GM19452 (cell line): ENCODE measurements at regions not wholly inside any gene's neighbourhood (a gene's known extent, or its start where the extent isn't known, plus 50 kb on each side); places are given as distances from the start of the nearest gene placed in this dataset.
"Not testable (repeated sequence)": the region's sequence is repeated elsewhere in the genome, so short reads cannot be mapped to it uniquely, and the experiment has no call there.

ENCODE experiments used
- ATAC-seq: cut with Tn5 transposase; IDR thresholded peaks from one replicate; pipeline ENCODE4 v1.9.1; 2021; ENCODE audit not compliant: unreplicated experiment

DNA sequence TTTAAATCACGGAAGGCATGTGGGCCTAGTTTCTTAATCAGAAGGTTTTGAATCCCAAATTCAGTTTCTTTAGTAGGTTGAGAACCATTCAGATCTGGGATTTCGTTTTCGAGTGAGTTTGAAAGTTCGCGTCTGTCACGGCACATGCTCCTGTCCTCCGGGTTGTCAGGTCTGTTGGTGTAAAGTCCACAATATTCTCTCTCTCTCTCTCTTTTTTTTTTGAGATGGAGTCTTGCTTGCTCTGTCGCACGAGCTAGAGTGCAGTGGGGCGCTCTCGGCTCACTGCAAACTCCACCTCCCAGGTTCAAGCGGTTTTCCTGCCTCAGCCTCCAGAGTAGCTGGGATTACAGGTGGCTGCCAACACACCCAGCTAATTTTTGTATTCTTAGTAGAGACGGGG, 4390.6 kb upstream of the TPTE start:
- not testable (repeated sequence) for ATAC-seq

DNA sequence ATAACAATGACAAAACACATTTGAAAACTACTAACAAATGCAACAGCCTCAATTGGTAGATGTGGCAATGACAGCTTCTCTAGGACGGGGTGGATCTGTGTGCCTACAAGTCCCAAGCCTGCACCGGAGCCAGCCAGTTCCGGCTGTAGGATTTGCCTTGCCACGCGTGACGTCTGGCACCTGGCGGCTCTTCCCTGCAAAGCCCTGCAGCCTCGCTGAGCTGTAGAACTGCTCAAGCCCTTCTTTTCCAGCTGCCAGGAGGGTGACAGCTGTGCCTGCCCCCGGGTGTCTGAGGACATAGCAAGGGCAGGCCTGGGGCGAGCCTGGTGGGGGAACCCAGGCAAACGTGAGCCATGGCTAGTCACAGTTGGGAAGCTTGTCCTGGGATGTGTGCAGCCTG, 4388.0 kb upstream of the TPTE start:
- not testable (repeated sequence) for ATAC-seq

DNA sequence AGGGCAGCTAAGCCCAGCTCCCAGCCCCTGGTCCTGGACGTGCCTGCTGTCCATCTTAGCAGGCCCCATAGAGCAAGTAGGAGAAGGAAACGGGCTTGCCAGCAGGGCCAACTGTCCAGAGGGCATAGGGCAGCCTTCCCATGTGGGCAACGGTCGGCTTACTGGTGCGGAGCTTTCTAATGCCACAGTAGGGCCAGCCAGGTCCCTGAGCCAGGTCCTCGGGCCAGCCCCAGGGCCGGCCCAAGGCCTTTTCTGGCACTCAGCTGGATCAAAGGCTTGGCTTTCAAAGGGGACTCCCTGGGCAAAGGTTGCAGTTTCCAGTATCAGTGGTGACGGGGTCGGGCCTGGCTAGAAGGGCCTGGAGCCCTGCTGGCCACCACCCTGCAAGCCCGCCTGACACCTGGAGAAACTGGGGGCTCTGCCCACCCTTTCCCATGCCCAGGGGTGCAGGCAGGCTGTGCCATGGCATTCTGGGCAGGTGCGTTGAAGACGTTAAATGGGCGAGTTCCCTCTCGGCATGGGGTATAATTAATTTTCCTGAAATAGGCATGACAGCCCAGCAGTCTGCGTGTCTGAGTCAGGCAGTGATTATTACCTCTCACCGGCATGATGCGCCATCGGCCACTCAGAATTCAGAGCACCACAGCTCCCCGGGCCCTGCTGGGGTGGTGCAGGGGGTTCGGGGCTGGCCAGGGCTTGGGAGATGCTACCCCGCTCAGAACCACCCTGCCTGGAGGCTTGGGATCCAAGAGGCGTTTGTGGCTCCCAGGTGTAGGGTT, 4387.3 kb upstream of the TPTE start:
- ATAC-seq, result not testable (repeated sequence)

DNA sequence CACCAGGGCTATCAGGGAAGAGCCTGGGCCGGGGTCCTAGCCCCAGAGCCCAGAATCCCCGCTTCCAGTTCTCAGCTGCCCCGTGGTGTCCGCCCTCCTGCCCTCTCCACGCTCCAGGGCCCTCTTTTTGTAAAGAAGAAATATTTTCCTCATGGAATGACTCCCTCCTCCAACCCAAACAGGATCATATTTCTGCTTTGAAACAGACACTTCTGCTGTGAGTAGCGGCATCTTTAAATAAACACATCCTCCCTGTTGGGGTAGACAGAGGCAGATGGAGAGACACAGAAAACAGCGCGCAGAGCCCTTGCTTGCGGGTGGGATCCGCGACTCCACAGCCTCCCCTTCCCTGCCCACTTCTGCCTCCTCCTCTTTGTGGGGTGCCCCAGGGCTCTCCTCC, 4384.7 kb upstream of the TPTE start:
- not testable (repeated sequence) for ATAC-seq

DNA sequence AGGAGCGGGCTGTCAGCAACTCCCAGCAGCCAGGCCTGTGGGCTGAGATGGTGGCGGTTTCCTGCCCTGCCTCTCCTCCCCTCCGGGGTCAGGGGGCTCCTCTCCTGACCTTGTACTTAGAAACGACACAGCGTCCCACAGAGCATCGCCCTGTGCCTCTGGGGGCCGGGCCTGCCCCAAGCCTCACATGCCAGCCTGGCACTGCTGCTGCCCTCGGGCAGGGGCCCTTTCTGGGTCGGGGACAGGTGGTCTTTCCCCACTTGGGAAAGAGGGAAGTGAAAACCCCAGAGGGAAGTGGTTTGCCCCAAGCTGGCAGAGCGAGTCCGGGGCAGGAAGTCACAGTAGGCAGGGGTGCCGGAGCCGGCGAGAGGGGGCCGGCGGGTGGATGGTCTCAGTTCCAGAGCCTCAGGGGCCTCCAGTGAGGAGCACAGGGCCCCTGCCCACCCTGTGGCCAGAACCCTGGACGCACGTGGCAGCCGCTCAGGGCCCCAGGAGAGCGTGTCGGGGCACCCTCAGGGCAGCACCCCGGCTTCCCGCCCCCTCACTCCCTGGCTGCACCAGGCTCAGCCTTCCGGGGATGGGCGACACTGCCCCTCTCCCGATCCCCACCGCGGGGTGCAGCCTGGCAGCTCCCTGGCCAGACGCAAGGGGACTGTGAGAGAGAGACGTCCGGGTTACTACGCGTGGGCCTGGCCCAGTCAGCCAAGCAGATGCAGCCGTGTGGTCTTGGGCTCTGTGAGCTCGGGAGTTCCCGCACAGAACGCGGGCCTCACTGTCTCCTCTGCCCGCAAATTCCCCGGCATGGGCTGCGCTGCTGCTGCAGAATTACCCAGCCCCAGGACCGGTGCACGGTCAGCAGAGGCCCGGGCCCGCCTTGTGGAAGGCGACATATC, 4382.9 kb upstream of the TPTE start:
- ATAC-seq, result not testable (repeated sequence)

DNA sequence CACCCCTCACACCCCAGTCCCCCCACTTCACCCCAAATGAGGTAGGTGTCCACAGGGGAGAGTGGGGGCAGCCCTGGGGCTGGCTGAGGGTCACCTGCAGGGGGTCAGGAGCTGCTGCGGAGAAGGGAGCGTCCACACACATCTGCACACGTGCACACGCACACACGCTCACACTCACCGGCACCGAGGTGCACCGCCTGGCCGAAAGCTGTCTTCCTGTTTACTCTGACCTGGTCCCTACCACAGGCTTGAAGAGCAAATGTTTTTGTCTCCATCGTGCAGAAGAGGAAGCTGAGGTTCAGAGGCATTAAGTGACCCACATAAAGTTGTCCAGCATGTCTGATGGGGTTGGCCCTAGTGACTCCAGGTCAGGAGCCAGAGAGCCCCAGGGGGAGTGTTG, 4382.1 kb upstream of the TPTE start:
- ATAC-seq, result peak; percentile 54

DNA sequence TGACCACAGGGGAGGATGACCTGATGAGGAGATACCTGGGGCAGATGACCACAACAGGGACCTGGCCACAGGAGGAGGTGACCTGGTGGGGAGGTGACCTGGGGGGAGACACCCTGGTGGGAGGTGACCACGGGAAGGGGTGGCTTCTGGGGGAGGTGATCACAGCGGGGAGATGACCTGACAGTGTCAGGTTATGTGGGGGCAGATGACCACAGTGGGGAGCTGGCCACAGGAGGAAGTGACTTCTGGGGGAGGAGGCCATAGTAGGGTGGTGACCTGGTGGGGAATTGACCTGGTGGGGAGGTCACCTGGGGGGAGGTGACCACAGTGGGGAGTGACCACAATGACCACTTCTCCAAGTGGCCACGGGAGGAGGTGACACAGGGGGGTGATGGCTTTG, 4381.5 kb upstream of the TPTE start:
- ATAC-seq, result not testable (repeated sequence)

DNA sequence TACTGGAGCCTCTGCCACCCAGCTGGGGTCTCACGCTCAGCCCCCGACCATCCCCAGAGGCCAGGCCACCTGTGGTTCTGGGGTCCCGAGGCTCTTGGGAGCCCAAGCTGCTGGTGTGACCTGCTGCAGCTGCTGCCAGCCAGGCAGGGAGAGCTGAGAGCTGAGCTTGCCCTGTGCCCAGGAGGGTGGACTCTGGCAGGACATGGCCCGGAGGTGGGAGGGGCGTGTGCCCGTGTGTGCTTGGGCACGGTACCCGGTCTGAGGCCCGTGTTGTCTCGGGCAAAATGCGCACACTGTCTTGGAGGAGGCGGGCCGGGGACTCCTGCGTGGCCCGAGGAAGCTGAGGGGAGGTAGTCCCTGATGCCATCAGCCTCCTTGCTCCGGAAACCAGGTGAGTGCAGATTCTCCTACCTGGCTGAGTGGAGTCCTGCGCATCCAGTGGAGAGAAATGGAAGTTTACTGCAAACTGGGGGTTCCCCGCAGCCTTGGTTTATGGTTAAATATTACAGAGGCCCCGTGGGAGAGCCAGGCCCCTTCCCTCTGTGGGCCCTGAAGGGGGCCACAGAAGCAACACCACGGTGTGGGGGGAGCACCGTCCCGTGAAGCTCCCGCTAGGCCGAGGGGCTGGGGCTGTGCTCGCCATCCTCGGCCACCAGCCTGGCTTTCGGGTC, 4380.8 kb upstream of the TPTE start:
- not testable (repeated sequence) for ATAC-seq

DNA sequence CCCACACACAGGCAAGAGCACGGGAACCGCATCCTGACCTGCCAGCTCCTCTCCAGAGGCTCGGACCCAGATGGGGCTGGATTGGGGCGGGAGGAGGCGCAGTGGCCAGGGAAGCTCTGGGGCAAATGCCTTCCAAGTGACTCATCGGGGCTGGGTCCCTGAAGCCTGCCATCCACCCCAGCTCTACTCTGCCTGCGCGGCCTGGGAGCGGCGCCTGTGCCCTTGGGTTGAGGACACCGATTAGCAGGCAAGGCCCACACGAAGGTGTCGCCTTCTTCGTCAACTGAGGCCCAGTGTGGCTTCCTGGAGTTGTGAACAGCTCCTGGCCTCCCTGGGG, 4380.3 kb upstream of the TPTE start:
- ATAC-seq, result not testable (repeated sequence)

DNA sequence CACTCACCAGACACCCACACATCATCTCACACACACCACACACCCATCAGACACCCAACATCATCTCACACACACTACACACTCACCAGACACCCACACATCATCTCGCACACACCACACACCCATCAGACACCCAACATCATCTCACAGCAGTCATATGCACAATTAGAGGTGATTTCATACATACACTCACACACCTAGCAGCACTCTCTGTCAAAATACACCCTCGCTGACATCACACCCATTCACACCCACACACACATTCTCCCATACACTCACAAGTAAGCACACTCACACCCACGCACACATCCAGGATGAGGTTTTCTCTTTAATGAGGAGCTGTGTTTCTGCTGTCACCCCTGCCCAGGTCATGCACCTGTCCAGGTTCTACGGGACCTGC, 4368.2 kb upstream of the TPTE start:
- ATAC-seq, result not testable (repeated sequence)

DNA sequence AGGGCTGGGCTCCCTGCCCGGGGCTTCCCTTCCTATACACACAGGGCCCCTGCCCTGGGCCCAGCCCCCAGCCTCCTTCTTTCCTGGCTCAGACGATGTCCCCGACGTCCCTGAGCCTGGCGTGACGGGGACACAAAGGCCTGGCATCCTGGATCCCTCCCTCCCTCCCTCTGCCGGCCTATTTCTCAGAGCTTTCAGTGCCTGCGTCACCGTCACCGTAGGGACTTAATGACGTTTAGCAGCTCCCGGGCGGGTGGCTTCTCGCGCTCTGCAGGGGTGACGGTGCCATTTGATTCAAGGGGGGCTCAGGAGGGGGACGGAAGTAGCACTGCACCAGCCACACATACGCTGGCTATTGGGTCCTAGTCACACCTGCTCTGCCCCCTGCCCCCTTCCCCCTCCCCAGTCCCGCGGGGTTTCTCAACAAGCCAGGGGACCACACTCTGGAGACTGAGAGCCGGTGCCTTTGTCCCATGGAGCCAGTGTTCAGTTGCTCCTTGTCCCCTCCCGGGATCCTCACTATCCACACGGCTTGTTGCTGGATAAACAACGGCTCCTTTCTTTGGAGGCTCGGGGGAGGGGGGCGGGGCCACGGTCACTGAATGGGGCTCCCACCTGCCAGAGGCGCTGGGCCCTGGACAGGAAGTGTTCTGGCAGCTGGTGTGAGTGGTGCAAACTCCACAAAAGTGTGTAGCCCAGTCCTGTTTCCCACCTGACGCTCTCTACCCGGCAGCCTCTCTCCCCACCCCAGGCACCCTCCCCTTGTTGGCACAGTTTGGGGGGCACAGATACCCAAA, 4366.7 kb upstream of the TPTE start:
- ATAC-seq, result not testable (repeated sequence)

DNA sequence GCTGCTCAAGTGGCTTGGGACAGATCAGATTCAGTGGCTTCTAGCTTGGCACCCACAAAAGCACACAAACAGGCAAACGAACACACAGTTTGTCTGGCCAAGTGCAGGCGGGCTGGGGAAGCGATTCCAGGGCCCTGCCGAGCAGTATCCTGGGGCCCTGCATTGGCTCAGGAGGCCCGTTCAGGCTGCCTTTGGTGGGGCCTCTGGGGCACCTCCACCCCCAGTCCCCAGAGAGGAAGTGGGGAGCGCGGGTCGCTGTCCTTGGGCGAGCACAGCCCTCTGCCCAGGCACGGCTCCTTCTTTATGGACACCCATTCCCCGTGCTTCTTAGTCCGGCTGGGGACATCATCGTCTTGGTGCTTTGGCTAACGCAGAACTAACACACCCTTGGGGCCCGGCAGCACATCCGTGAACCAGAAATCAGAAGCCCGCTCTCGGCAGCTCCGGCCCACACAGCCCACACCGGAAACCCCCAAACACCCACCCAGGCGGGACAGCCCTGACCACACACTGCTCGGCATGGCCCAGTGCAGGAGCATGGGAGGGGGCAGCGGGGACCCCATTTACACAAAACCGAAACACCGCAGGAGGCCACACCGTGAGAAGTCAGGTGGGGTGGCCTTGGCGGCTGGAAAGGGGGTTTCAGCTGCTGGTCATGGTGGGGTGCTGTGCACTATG, 4364.5 kb upstream of the TPTE start:
- ATAC-seq, result not testable (repeated sequence)

DNA sequence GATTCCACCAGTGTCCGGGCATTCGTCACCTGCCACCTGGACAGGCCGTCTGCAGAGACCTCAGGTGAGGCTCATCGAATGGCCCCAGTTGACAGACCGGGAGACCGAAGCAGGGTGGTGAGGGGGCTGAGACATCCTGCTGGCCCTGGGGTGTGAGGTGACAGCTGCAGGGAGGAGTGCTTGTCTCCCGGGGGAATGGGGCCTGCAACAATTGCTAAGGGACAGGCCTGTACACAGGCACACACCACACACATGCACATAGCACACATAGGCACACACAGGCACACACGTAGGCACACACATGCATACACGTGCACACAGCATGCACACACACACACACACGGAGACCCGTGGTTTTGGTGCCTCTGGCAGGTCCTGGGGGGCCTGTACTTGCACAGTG, 4363.9 kb upstream of the TPTE start:
- not testable (repeated sequence) for ATAC-seq

DNA sequence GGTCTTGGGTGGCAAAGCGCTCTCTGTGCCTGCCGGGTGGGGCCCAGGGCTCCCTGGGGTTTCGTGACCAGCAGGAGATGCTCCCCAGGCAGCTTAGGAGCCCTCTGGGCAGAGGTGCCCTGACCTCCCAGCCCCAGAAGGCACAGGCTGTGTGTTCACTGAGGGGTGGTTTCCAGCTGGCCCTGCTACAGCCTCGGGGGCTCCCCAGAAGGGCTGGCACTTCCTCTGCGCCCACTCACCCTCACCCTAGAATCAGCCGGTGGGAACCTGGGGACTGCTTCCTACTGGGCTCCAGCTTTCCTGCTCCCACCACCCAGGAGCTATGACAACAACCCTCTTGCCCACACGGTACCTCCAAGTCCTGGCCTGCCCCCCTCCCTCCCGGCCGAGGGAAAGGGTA, 4363.2 kb upstream of the TPTE start:
- ATAC-seq, result not testable (repeated sequence)
